ENCODE measurements at regions not wholly inside any gene's neighbourhood (a gene's known extent, or its start where the extent isn't known, plus 50 kb on each side); places are given as distances from the start of the nearest gene placed in this dataset.

GRCh38 chr9:109834855-109835254 is 54.9 kb downstream of the PALM2AKAP2 start:
- TF ChIP-seq CTCF (IDR thresholded peaks at IDR 0.05) (no peak), POLR2A (IDR thresholded peaks at IDR 0.05) (no peak), POLR2AphosphoS5 (IDR thresholded peaks at IDR 0.05) (no peak)
